Endothelial cell of umbilical vein (primary cell): ENCODE measurements at regions not wholly inside any gene's neighbourhood (a gene's known extent, or its start where the extent isn't known, plus 50 kb on each side); places are given as distances from the start of the nearest gene placed in this dataset.

ENCODE experiments used
- BruUV-seq: library from RNA; stranded (reverse); fragments of 400-500 nt; replicated peaks from 2 replicates; lab custom pipeline; 2021; lab: Mats Ljungman, UMichigan
- CTCF ChIA-PET: fragments of 300-600, 350-600 bp; sonication (Branson Sonifier 250); formaldehyde crosslinking; loops from one replicate; lab custom pipeline; 2021; ENCODE audit warnings: antibody characterized with exemption, inconsistent platforms; lab: Charles Lee
- POLR2A ChIA-PET: fragments of 300-600, 350-600 bp; sonication (Branson Sonifier 250); formaldehyde crosslinking; loops from one replicate; lab custom pipeline; 2021; ENCODE audit warnings: antibody characterized with exemption, inconsistent platforms; lab: Charles Lee
- DNase-seq: peaks from one replicate; pipeline ENCODE4 v3.0.0-alpha.2; 2011; ENCODE audit warnings: low read depth, low spot score
- FAIRE-seq: peaks from 2 replicates; lab custom pipeline; 2011; peaks lifted over from hg19 to GRCh38; lab: Jason Lieb, UNC
- H2AFZ ChIP-seq: 2 replicates; pipeline ENCODE4 v1.6.0; 2012; ENCODE audit warnings: low read depth, low read length, control low read depth, inconsistent platforms
- H3K27ac ChIP-seq: 2 replicates; pipeline ENCODE4 v1.5.1; 2011; ENCODE audit warnings: low read depth, mild to moderate bottlenecking, control low read depth, low read length, moderate library complexity; ENCODE audit not compliant: insufficient read depth
- H3K27me3 ChIP-seq, 2 experiments: 2 replicates each; pipeline versions ENCODE4 v1.6.0 to v1.6.1; 2011; ENCODE audit warnings: low read length in 2 of 2, mixed read lengths in 1 of 2; ENCODE audit not compliant: control insufficient read depth in 2 of 2, insufficient read depth in 2 of 2
- H3K36me3 ChIP-seq, 2 experiments: 2 replicates in 1 of 2; 3 replicates in 1 of 2; pipeline ENCODE4 v1.5.1; 2011; ENCODE audit warnings: low read length in 2 of 2, mild to moderate bottlenecking in 1 of 2, moderate library complexity in 1 of 2; ENCODE audit not compliant: control insufficient read depth in 2 of 2, insufficient read depth in 2 of 2; ENCODE audit errors: extremely low read depth in 1 of 2
- H3K4me1 ChIP-seq: 3 replicates; pipeline ENCODE4 v1.5.1; 2011; ENCODE audit warnings: mild to moderate bottlenecking, low read length; ENCODE audit not compliant: control insufficient read depth, insufficient read depth; ENCODE audit errors: extremely low read depth
- H3K4me2 ChIP-seq: 2 replicates; pipeline ENCODE4 v1.6.1; 2011; ENCODE audit warnings: low read length, control low read depth, mixed read lengths; ENCODE audit not compliant: insufficient read depth
- H3K4me3 ChIP-seq, 3 experiments: fragments of 200-600 bp in 1 of 3; sonication (generic), shearing (Covaris generic) in 1 of 3; replicated peaks in 1 of 3; 2 replicates each; pipeline ENCODE4 v1.5.1; 2011 to 2016; ENCODE audit warnings: control low read depth in 3 of 3, low read length in 3 of 3, mild to moderate bottlenecking in 2 of 3, inconsistent platforms in 1 of 3, low read depth in 1 of 3, moderate library complexity in 1 of 3; ENCODE audit not compliant: insufficient read depth in 1 of 3
- H3K79me2 ChIP-seq: 2 replicates; pipeline ENCODE4 v1.6.0; 2012; ENCODE audit warnings: low read length, inconsistent platforms; ENCODE audit not compliant: control insufficient read depth, insufficient read depth
- H3K9ac ChIP-seq: replicated peaks from 2 replicates; pipeline ENCODE3; 2011; ENCODE audit warnings: low read length, control low read depth; ENCODE audit not compliant: insufficient read depth; ENCODE audit errors: extremely low read depth
- H3K9me1 ChIP-seq: replicated peaks from 3 replicates; pipeline ENCODE4 v1.6.0; 2011; ENCODE audit warnings: mild to moderate bottlenecking, low read length; ENCODE audit not compliant: control insufficient read depth, insufficient read depth; ENCODE audit errors: extremely low read depth
- H3K9me3 ChIP-seq: replicated peaks from 2 replicates; pipeline ENCODE4 v1.5.1; 2012; ENCODE audit warnings: low read length, inconsistent platforms; ENCODE audit not compliant: control insufficient read depth, insufficient read depth
- H4K20me1 ChIP-seq: replicated peaks from 2 replicates; pipeline ENCODE3; 2011; ENCODE audit warnings: mild to moderate bottlenecking, low read length; ENCODE audit not compliant: control insufficient read depth, insufficient read depth; ENCODE audit errors: extremely low read depth
- EZH2 ChIP-seq: IDR thresholded peaks from 2 replicates; pipeline ENCODE4 v1.6.1; 2012; ENCODE audit warnings: borderline replicate concordance, low read depth, mild to moderate bottlenecking, moderate library complexity, low read length, inconsistent platforms; ENCODE audit not compliant: severe bottlenecking
- FOS ChIP-seq: IDR thresholded peaks from 2 replicates; pipeline ENCODE4 v1.6.1; 2011; ENCODE audit warnings: mild to moderate bottlenecking, low read length, moderate library complexity, borderline replicate concordance; ENCODE audit not compliant: insufficient read depth
- GATA2 ChIP-seq: IDR thresholded peaks from 2 replicates; pipeline ENCODE4 v1.7.0; 2011; ENCODE audit warnings: low read depth, mild to moderate bottlenecking, moderate library complexity, mixed read lengths, low read length; ENCODE audit not compliant: insufficient read length, insufficient read depth
- JUN ChIP-seq: IDR thresholded peaks from 2 replicates; pipeline ENCODE4 v1.6.1; 2011; ENCODE audit warnings: borderline replicate concordance, low read depth; ENCODE audit not compliant: insufficient read length, insufficient read depth
- MYC ChIP-seq: IDR thresholded peaks from one replicate; pipeline ENCODE4 v1.6.1; 2011; ENCODE audit warnings: mild to moderate bottlenecking, low read depth, low read length
- POLR2A ChIP-seq: IDR thresholded peaks from 2 replicates; pipeline ENCODE4 v1.6.1; 2012; ENCODE audit warnings: low read depth, mild to moderate bottlenecking, control low read depth, low read length
- POLR2AphosphoS5 ChIP-seq: IDR thresholded peaks from 2 replicates; pipeline ENCODE4 v1.6.1; 2012; ENCODE audit warnings: low read depth, mild to moderate bottlenecking, control low read depth, low read length, moderate library complexity; ENCODE audit not compliant: insufficient read depth
- dilution Hi-C: fragments of 300-500 bp; cut with MboI; formaldehyde crosslinking; loops from one replicate; pipeline ENCODE4 v1.15.0; 2019; ENCODE audit warnings: low sequenced_read_pairs; ENCODE audit not compliant: extremely low pct_ligation_motif_present
- intact Hi-C: fragments of 100-400 bp; cut with micrococcal nuclease; formaldehyde crosslinking; loops from one replicate; pipeline ENCODE4 v1.10.0; 2022
- TF ChIP-seq, protein P1 (sequence below): IDR thresholded peaks from 2 replicates; pipeline ENCODE4 v1.6.1; 2011; ENCODE audit not compliant: insufficient read depth, insufficient read length
- TF ChIP-seq, protein P2 (sequence below), 2 donors: IDR thresholded peaks; 1 replicate in 1 of 2; 2 replicates in 1 of 2; pipeline ENCODE4 v1.5.1; 2011; ENCODE audit warnings: low read length in 2 of 2, mild to moderate bottlenecking in 2 of 2, moderate library complexity in 2 of 2, control low read depth in 1 of 2, inconsistent platforms in 1 of 2, low read depth in 1 of 2; ENCODE audit not compliant: insufficient read depth in 1 of 2; ENCODE audit errors: extremely low read depth in 1 of 2

DNA sequence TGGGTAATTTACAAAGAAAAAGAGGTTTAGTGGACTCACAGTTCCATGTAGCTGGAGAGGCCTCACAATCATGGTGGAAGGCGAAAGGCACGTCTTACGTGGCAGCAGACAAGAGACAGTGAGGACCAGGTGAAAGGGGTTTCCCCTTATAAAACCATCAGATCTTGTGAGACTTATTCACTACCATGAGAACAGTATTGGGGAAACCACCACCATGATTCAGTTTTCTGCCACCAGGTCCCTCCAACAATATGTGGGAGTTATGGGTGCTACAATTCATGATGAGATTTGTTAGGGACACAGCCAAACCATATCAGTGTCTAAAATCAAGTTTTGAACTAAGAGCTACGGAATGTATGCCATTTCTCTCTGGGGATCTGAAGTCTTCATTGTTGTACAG is 354.8 kb upstream of the C2CD4B start:
- H3K9me3 ChIP-seq, result no peaks in the 10 kb centered on the region
- no peak for TF ChIP-seq POLR2AphosphoS5
- no peak for TF ChIP-seq JUN
- no peak for TF ChIP-seq POLR2A
- no peak for TF ChIP-seq FOS
- no peak for TF ChIP-seq MYC
- TF ChIP-seq, protein P1, sequence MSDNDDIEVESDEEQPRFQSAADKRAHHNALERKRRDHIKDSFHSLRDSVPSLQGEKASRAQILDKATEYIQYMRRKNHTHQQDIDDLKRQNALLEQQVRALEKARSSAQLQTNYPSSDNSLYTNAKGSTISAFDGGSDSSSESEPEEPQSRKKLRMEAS, result no peak
- TF ChIP-seq EZH2, result no peak
- no peak for TF ChIP-seq GATA2
- TF ChIP-seq, protein P2, sequence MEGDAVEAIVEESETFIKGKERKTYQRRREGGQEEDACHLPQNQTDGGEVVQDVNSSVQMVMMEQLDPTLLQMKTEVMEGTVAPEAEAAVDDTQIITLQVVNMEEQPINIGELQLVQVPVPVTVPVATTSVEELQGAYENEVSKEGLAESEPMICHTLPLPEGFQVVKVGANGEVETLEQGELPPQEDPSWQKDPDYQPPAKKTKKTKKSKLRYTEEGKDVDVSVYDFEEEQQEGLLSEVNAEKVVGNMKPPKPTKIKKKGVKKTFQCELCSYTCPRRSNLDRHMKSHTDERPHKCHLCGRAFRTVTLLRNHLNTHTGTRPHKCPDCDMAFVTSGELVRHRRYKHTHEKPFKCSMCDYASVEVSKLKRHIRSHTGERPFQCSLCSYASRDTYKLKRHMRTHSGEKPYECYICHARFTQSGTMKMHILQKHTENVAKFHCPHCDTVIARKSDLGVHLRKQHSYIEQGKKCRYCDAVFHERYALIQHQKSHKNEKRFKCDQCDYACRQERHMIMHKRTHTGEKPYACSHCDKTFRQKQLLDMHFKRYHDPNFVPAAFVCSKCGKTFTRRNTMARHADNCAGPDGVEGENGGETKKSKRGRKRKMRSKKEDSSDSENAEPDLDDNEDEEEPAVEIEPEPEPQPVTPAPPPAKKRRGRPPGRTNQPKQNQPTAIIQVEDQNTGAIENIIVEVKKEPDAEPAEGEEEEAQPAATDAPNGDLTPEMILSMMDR (IDR thresholded peaks at IDR 0.05; ENCODE audit: extremely low read depth in 1 of 2, insufficient read depth in 1 of 2, low read depth in 1 of 2, low read length in 2 of 2), result no peak
- no peak for DNase-seq
- no peak for FAIRE-seq
- ChIA-PET POLR2A (no interaction called here), CTCF (interaction anchor here (0.9 kb wide), 1 partner anchor 223 kb away, joined by 3 read pairs; no protein-coding TSS in a partner anchor)
- H3K9me1 ChIP-seq, result no peaks in the 10 kb centered on the region
- no peak overlapping the region for H3K4me3 ChIP-seq
- intact Hi-C loops (no loop called here), dilution Hi-C loops (no loop called here)
- H3K27me3 ChIP-seq, result peaks cover 1 to 2% of the 10 kb centered on the region in 2 experiments
- H4K20me1 ChIP-seq, result no peaks in the 10 kb centered on the region
- no peaks in the 10 kb centered on the region for H3K4me1 ChIP-seq
- no peak overlapping the region for H3K27ac ChIP-seq
- no peaks in the 10 kb centered on the region for H3K79me2 ChIP-seq
- no peak overlapping the region for H3K4me2 ChIP-seq
- H3K9ac ChIP-seq, result no peak overlapping the region
- H2AFZ ChIP-seq, result no peak overlapping the region
- BruUV-seq, result no TSS peak
- no peaks in the 10 kb centered on the region for H3K36me3 ChIP-seq
